Limb (tissue), 2 donors: ENCODE measurements at regions not wholly inside any gene's neighbourhood (a gene's known extent, or its start where the extent isn't known, plus 50 kb on each side); places are given as distances from the start of the nearest gene placed in this dataset.
A peak's percentile ranks its signal among the peaks of the same experiment; 100 is the strongest.
"Not testable (repeated sequence)": the region's sequence is repeated elsewhere in the genome, so short reads cannot be mapped to it uniquely, and the experiment has no call there.

Experiments
- DNase-seq, 2 donors: peaks; one replicate each; pipeline ENCODE4 v3.0.0-alpha.2; 2016; ENCODE audit errors: extremely low spot score in 2 of 2

DNA sequence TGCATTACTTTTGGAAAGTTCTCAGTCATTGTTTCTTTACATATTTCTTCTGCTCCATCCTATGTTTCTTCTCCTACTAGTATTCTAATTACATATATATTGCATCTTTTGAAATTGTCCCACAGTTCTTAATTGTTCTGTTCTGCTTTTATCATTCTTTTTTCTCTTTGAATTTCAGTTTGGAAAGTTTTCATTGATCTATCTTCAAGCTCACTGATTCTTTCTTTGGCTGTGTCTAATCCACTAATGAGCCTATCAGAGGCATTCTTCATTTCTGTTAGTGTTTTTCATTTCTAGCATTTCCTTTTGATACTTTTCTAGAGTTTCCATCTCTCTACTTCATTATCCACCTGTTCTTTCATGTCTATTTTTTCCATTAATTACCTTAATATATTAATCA lies 159.0 kb upstream of the KCNJ15 start:
- DNase-seq = no peak

DNA sequence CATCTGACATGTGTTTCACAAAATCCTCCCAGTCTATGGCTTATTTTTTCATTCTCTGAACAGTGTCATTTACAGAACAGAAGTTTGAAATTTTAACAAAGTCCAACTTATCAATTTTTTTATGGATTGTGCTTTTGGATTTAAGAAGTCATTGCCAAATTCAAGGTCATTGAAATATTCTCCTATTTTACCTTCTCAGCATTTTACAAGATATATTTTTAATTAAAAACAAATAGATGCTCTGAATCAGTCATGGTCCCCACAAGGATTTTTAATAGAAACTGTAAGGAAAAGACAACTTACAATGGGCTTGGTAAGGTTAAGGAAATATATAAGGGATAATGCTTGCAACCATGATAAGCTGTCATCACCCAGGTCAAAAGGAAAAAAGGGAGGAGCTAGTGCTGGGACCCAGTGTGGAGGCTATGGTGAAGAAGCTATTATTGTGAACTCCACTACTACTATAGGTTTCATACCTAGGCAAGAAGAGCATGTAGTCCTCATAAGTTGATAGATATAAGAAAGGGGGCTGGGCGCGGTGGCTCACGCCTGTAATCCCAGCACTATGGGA lies 144.5 kb upstream of the KCNJ15 start:
- DNase-seq = no peak

DNA sequence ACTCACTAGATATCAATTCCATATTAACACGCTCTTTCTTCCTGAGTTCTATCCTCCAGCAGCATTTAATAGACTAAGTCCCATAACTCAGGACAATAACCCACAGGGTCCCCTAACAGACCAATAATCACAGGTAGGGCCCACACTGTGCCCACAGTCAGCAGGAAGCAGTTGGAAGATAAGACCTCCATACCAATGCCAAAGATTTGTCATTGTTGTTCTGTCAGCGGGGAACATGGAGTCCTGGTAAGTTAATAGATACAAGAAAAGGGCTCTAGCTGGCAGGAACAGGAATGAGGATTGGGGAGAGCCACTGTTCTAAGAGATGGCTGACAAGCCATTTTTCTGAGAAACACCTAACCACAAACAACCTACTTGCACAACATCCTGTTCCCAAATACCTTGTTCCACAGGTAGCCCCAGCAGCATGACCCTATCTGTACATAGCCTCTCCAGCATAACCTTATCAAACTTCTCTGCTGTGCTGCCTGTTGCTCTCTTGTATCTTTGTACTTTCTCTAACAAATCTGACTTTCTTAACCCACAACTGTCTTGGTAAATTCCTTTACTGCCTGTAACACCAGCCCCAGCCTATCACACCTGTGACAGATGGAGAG lies 142.0 kb upstream of the KCNJ15 start:
- DNase-seq = no peak

DNA sequence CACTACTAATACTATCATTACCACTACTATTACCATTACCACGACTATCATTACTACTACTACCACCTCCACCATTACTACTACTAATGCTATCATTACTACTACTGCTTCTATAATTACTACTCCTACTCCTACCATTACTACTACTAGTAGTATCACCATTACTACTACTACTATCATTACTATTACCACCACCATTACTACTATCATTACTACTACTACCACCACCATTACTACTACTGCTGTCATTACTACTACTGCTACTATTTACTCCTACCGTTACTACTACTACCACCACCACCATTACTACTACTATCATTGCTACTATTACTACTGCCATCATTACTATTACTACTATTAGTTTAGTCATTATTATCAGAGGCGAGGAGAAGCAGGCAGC lies 140.9 kb upstream of the KCNJ15 start:
- DNase-seq = no peak

DNA sequence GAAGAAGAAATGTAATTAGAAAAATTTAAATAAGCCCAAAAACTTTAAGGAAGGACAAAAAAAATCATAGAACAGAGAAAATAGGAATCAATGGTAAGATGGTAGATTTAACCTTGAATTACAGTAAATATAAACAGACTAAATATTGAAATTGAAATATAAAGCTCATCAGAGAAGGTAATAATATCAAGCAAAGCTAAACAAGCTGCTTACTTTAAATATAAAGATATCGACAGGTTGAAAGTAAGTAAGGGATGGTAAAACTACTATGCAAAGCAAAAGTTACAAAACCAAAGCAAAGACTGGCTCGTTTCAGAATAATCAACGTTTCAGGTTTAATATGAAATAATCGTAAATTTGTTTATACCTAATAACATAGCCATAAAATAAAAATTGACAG lies 137.0 kb upstream of the KCNJ15 start:
- no peak for DNase-seq

DNA sequence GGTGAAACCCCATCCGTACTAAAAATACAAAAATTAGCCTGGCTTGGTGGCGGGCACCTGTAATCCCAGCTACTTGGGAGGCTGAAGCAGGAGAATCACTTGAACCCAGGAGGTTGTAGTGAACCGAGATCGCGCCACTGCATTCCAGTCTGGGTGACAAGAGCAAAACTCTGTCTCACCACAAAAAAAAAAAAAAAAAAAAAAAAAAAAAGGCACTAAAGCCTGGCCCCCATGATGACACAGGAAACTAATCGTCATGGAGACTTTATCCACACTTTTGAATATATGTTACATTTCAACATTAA lies 136.2 kb upstream of the KCNJ15 start:
- DNase-seq = not testable (repeated sequence)

DNA sequence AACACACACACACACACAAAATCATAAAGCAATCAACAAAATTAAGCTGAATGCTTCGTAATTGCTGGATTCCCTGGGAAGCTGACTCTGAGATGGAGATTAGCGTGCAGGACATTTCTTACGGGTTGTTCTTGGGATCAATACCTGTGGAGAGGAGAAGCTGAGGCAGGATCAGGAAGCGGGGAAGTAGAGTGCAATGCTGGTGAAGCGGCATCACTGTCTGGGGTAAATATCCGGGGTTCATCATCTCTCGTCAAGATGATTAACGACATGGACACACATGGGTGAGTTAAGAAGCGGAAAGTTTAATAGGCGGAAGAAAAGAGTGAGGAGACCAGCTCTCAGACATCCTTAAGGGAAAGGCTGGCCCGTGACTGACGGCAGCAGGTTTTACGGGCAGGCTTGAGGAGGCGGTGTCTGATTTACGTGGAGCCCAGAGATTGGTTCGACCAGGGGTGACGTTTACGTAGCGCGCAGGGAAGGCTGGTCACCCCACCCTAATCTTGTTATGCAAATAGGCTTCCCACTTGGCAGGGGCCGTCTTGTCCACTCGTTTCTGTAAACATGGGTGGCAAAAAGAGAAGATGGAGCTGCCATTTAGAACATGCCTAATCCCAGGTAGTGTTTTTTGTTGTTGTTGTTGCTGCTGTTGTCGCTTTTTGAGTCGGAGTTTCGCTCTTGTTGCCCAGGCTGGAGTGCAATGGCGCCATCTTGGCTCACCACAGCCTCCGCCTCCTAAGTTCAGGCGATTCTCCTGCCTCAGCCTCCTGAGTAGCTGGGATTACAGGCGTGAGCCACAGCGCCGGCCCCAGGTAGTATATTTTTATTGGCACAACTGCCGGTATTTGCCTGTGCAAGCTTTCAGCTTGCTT lies 135.6 kb upstream of the KCNJ15 start:
- DNase-seq = no peak

DNA sequence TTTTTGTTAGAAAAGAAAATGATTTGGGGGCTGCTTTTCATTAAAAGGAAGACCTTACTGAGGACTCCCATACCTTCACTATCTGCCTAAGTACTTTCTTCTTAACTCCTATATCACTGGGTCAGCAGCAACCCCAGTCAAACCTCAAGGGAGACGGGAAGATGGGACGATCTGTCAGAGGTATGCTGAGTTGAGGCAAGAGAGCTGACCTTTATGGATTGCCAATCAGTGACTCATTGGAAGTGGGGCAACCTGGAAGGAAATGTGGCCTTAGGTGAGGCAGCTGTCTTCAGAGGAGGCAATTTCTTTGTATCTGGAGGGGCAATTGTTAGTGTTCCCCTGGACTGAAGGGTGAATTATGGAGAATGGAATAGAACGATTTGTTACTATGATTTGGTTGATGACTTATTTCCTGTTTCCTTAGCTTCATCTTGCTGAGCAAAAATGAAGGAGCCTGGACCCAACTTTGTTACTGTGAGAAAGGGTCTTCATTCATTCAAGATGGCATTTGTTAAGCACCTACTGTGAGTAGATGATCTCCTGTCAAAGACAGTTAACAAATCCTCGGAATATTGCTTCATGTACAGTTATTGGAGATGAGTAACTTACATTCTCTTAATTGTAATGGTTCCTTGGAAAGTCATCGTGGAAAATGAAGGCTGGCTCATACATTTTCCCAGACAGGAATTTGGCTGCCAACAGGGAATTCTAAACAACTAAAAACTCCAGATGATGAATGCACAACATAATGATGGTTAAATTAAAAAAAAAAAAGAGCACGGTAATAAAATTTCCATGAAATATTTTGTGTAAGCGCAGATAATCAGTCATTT lies 134.7 kb upstream of the KCNJ15 start:
- no peak for DNase-seq

DNA sequence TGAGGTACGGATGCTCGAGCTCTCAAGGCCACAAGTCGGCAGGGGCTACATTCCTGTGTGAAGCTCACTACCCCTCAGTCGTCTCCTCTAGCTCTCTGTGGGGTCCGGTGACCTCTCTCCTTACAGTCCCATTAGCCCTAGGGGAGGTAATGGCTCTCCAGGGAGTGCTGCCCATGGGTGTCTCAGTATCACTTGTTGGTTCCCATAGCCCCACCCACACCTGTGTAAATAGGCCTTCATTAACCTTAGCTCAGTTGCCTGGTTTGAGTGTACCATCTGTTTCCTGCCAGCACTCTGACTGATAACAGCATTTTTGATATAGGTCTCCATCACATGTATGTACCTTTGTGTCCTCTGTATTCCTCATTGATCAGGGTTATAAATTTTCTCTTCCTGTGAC lies 133.2 kb upstream of the KCNJ15 start:
- DNase-seq = no peak

DNA sequence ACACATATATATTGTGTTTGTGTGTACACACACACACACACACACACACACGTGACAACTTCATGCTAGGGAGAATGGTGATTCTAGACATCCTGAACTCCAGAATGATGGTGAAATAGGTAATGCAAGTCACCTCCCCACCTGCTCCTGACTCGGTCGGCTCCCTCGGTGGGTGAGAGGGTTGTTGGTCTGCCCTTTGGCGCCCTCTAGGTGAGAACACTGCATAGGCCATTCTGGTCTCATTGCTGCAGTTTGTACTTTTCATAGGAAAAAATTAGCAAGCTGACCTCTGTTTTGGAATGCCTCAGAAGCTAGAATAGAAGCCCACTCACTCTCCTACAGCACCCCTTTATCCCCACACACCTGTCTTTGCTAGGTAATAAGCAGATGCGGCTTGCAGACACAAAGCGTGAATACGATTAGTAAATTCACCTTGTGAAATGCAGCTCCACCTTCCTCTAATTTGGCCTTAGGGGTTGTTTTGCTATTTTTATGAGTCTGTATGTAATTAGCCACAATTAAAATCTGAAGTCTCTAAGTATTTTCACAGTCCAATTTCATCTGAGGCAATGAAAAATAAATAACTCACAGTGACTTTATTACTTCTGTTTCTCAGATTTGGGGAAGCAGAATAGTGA lies 130.0 kb upstream of the KCNJ15 start:
- DNase-seq = peak; percentile 27 to 74

DNA sequence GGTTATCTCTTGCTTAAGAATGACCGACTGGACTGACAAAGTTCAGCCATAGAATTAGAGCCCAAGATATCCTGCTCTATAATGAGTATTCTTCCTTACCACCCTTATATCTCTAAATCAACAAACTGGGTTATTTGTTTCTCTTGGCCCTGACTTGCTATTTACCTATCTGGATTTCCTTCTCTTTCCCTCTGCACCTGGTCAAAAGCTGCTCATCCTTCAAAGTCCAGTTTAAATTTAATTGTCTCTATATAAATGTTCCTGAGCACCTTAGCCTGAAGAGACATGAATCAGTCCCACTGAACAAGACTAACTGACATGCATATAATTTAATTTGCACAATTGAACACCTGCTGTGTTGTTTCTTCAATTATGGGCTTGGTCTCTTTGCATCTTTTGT lies 127.1 kb upstream of the KCNJ15 start:
- no peak for DNase-seq

DNA sequence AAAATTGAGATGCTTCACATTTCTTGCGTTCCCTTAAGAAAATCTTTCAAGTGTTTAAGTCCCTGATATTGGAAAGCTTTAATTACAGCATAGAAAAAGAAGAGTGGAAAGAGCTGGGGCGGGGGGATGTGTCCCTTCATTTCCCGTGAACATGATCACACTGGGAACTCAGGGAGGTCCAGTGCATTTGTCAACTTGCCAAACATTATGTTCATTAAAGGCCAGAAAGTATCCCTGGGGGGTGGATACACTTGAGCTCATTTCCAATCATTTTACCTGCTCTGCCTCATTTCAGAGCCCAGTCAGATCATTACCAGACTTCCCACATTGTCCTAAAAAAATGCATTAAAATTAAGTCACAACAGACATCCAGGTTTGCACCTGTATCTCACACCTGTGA lies 123.6 kb upstream of the KCNJ15 start:
- no peak for DNase-seq

DNA sequence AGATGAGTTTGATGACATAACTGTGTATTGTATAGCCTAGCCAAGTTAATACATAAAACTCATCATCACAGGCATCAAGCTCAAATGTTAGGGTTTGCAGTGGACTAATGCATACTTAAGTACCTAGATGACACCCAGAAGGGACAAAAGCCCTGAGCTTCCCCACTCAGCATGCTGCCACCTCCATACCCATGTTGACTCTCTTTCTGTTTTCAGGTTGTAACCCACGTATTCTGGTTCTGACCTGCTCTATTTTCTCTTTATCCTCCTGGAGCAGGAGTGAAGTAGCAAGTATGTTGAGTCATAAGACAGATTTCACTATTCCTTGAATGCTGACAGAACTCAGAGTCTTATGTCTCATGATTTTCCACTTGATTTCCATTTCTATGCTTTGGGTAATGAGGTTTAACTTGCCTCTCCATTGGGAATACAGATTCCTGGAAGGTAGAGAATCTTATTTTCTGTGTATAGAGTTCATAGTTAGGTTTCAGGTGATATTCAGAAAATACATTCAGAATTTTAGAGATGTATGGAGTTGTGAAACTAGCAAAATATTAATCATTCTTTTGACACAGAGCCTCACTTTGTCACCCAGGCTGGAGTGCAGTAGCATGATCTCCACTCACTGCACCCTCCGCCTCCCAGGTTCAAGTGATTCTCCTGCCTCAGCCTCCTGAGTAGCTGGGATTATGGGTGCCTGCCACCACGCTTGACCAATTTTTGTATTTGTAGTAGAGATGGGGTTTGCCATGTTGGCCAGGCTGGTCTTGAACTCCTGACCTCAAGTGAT lies 122.5 kb upstream of the KCNJ15 start:
- no peak for DNase-seq

DNA sequence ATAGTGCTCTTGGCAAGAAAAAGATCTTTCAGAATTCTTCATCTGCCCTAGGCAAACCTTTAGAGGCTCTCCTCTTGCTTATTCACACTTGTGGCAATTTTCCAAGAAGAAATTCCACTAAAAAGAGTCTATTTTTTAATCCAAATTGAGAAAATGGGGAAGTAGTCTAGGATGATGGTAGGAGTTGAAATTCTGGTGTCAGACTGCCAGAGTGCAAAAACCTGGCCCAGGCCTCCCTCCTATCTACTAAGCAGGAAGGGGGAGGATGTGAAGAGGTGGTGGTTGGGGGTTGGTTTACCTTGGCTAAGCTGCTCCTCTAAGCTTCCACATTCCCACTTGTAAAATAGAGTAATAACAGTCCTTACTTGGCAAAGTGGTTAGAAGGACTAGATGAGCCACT lies 120.6 kb upstream of the KCNJ15 start:
- DNase-seq = peak; percentile 9 to 41

DNA sequence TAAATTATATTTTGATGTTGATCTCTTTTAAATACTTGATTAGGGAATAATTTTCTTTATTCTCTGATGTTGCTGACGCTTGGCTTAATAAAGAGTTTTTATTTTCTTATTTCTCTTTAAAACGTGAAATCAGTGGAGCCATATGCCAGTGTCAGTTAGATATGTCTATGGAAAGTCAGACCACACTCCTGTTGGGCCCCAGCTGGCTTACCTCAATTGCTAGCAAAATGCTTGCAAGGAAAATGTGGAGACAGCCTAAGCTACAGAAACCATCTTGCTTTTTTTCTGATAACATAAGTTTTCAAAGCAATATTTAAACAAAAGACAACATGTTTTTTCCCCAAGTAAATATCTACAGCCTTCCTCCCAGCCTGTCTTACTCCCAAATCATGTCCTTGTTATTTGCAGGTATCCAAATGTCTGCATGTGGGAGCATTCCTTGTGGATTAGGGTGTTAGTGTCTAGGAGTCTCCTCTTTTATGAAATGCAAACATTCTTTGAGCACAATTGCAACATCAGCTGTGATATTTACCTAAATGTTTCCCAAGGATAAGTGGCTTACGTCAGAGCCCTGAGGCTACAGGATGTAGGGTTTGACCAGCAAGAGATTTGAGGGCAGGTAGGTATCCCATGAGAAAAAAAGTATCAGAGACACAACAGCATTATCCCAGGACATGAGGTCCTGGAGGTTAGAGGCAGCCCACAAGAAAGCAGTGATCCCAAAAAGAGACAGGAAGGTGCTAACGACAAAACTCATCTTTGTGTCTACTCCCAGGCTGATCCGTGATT lies 117.2 kb upstream of the KCNJ15 start:
- no peak for DNase-seq

DNA sequence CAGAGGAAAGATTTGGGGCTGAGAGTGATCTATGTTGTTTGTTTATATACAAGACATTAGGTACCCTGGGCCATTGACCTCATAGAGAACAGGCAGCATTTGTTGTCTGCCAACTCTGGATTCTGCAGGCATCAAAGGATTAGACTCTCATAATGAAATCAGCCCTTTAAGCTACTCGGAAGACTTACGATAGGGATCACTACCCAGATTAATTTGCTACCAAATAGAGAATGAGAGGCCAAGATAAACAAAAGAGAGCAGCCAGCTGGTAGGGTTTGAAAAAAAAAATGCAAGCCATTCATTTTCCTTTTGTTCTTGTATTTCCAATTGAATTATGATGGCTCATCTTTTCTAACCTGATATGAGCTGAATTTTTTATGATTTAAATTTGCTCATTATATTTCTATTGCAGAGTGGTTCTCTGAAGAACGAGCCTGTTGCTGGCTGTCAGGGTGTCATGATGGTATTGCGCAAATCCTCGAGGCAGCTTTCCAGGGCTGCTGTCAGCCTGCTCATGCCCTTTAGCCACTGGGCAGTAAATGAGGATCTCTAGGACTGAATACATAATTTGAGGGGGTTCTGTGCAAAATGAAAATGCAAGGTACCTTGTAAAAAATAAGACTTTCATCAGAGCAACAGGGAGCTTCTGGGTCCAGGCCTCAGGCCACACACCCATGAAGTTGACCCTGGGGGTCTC lies 116.4 kb upstream of the KCNJ15 start:
- no peak for DNase-seq

DNA sequence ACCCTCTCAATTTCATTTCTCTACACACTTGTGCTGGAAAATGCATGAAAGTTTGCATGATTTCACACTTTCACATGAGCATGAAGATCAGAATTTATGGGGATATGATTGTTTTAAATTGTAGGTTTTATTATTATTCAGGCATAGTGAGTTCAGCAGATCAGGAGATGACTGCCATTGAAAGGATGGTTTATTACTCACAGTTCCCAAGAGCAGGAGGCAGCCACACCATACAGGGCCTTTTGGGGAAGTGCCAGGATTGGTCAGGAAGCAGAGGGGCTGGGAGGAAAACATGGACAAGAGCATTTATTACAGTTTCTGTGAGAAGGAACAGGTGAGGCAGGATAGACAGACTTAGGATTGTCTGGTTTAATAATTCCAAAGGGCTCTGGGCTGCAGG lies 114.6 kb upstream of the KCNJ15 start:
- DNase-seq = no peak

DNA sequence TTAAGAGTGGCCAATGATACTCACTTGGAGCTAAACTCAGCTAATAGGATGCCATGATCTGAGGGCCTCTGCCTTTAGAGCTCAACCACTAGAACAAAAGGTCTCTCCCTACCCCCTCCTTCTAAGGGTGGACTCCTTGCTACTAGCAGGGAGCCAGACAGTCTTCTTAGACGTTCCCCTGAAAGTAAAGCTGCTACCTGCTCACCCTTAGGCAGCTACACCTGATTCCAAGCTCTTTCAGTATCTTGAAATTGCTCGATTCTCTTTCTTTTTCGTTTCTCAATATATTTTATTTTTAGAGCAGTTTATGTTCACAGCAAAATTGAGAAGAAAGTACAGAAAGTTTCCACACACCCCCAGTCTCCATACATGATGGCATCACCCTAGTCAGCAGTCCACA lies 112.6 kb upstream of the KCNJ15 start:
- DNase-seq = no peak

DNA sequence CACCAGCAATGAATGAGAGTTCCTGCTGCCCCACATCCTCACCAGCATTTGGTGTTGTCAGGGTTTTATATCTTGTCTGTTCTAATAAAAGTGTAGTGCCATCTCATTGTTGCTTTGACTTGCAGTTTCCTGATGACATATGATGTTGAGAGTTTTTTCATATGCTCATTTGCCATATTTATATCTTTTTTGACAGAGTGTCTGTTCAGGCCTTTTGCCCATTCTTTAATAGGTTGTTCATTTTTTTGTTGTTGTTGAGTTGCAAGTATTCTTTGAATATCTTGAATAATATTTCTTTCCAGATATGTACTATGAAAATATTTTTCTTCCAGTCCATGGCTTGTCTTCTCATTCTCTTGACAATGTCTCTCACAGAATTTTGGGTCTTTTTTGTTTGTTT lies 111.7 kb upstream of the KCNJ15 start:
- no peak for DNase-seq
